HG03175 (cell line): ENCODE measurements at regions not wholly inside any gene's neighbourhood (a gene's known extent, or its start where the extent isn't known, plus 50 kb on each side); places are given as distances from the start of the nearest gene placed in this dataset.
"Not testable (repeated sequence)": the region's sequence is repeated elsewhere in the genome, so short reads cannot be mapped to it uniquely, and the experiment has no call there.

Experiments used
- ATAC-seq: cut with Tn5 transposase; IDR thresholded peaks from one replicate; pipeline ENCODE4 v1.9.1; 2021; ENCODE audit warnings: mild to moderate bottlenecking, moderate library complexity; ENCODE audit not compliant: unreplicated experiment

DNA sequence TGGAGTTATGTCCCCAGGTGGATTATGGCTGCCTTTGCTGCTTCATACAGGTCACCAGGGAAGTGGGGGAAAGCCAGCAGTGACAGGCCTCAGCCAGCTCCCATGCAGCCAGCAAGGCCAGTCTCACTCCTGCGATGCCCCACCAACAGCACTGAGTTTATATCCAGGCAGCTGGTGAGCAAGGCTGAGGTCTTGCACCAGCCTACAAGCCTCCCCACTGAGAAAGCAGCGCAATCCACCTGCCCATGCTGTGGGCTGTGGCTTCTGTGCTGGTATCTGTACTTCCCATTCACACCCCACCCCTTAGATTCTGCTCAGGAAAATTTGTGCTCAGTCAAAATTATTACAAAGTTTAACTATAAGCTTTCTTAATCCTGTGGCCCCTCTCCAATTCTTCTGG lies 153.5 kb downstream of the HHIP start:
- ATAC-seq: no peak

DNA sequence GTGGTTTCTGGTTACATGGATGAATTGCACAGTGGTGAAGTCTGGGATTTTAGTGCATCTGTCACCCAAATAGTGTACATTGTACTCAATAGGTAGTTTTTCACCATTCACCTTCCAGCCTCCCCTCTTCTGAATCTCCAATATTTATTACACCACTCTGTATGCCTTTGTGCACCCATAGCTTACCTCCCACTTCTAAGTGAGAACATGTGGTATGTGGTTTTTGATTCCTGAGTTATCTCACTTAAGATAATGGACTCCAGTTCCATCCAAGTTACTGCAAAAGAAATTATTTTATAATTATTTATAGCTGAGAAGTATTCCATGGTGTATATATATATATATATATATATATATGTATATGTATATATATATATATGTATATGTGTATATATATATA lies 155.8 kb downstream of the HHIP start:
- no peak for ATAC-seq

DNA sequence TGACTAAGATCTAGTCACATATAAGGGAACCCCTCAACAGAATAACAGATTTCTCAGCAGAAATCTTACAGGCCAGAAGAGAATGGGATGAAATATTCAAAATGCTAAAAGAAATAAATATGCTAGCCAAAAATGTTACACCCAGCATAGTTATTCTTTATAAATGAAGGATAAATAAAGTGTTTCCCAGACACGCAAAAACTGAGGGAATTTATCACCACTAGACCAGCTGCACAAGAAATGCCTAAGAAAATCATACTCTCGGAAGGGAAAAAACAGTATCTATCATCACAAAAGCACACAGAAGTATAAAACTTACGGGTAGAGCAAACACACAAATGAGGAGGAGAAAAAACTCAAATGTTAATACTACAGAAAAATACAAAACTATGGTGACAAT lies 162.1 kb downstream of the HHIP start:
- ATAC-seq: no peak

DNA sequence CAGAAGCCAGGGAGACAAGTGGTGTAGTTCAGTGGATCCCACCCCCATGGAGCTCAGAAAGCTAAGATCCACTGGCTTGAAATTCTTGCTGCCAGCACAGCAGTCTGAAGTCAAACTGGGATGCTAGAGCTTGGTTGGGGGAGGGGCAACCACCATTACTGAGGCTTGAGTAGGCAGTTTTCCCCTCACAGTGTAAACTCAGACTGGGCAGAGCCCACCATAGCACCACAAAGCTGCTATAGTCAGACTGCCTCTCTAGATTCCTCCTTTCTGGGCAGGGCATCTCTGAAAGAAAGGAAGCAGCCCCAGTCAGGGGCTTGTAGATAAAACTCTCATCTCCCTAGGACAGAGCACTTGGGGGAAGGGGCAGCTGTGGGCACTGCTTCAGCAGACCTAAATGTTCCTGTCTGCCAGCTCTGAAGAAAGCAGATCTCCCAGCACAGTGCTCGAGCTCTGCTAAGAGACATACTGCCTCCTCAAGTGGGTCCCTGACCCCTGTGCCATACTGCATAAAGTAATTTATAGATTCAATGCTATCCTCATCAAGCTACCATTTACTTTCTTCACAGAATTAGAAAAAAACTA lies 163.2 kb downstream of the HHIP start:
- no peak for ATAC-seq

DNA sequence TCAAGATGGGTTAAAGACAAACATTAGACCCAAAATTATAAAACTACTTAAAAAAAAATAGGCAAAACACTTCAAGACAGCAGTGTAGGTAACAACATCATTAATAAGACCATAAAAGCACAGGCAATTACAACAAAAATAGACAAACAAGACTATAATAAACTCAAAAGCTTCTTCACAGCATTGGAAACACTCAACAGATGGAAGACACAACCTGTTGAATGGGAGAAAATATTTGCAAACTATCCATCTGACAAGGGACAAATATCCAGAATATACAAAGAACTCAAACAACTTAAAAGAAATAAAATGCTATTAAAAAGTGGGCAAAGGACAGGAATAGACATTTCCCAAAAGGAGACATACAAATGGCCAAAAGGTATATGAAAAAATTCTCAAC lies 170.7 kb downstream of the HHIP start:
- ATAC-seq: no peak

DNA sequence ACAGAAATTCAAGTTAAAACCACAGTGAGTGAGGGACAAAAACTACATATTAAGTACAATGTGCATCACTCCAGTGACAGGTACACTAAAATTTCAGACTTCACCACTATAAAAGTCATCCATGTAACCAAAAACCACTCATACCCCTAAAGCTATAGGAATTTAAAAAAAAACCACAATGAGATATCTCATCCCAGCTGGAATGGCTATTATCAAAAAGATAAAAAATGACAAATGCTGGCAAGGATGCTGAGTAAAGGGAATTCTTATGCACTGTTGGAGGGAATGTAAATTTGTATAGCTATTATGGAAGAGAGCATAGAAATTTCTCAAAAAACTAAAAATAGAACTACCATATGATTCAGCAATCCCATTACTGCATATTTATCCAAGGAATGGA lies 171.1 kb downstream of the HHIP start:
- no peak for ATAC-seq

DNA sequence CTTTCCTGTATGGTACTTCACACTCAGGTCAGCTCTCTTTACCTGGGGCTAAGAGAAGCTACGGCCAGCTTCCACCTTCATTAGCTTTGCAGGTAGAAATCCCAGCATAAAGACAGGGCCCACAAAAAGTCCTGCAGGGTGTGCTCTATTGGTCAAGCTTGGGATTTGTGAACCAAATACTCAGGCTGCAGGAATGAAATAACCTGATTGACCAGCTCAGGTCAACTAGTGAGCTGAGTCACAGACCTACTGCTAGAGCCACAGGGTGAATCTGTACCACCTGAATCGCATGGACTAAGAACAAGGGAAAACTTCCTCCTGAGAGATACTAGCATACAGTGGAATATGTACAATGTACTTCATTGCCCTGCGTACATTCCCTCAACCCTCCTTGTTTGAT lies 172.2 kb downstream of the HHIP start:
- no peak for ATAC-seq

DNA sequence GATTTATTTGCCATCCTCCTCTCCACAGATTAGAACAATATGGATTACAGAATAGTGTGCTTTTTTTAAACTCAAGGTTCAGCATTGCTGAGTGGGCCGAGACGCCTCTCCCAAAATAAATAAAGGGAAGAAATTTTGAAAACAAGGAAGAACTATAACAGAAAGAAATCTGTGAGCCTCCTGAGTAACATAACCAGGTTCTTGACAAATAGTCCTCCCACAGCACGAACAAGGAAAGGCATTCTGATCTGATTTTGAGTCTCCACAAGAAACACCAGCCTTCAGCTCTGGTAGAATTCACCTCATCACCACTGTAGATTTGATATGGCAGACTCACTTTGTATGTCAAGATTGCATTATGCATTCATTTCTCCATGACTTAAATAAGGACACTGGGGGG lies 173.6 kb downstream of the HHIP start:
- no peak for ATAC-seq

DNA sequence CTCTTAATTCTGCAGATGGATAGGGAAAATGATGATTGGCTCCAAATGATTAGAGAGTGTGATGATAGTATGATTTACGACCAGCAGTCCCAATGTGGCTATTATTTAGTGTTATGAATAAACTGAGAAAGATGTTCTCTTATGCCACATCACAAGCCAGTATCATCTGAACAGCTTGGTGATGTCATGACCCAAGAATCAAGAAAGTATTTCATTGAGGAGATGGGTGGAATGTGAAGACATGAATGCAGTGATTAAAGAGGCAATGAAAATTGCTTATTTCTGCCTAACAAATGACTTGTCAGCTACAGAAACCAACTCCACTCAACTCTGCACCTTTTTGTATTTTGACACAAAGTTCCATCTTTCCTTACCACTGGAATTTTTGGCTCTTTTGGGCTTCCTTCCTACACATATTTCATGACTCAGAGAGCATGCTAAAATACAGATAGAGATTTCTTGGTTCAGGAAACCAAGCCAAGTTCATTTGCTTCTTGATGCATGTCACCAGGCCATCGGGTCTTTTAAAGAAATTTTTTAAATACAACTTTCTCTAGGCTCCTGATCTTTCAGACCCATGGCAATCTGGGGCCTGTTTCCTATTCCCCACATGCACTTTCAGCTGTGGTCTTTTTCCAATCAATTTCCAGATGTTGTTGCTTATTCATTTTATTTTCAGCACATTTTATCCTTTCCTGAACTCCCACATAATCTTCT lies 174.2 kb downstream of the HHIP start:
- ATAC-seq: no peak

DNA sequence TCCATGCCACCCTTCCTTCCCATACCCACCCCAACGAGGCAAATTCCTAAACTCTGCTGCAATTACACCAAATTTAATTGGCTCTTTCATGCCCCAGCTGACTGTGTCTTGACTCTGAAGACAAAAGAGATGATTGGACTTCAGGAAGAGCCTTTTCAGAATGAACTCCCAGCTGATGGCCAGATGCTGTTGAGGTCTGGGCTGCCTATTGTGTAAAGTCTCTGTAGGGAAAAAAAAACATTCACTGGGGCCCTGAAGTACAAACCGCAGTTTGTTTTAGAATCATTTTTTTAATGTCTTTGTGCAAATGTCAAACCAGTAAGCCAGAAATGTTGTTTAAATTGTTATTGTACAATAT lies 174.8 kb downstream of the HHIP start:
- ATAC-seq: no peak

DNA sequence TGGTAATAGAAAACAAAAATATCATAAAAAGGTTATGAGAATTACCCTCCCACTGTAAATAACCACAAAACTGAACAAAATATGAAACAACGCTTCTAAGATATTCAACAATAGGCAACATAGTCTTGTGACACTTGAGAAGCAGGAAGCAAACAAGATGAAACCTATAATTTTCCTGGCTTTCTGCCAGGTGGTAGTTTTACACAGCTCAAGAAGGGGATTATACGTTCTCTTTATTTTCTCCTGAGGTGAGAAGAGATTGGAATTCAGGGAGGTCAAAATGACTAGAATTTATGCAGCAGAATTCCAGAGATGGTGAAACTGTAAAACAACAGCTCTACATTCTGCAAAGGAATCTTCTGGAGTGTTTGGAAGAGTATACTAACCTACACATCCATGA lies 186.0 kb downstream of the HHIP start:
- ATAC-seq: no peak

DNA sequence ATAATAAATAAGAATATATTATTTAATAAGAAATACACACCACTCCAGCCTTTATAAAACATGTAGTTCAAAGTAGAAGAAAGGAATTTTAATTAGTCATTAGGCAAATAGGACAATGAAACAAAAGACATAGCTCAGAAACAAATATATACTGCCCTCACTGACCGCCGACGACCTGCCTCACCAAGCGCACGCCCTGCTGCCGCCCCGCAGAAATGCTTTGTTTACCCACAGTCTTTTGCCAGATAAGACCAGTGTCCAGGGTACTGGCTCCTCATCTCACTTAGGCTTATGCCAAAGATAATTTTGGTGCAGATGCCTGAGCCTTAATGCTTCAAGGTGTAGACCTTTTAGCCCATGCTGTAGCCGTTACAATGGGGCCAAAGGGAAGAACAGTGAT lies 199.5 kb downstream of the HHIP start:
- ATAC-seq: no peak

DNA sequence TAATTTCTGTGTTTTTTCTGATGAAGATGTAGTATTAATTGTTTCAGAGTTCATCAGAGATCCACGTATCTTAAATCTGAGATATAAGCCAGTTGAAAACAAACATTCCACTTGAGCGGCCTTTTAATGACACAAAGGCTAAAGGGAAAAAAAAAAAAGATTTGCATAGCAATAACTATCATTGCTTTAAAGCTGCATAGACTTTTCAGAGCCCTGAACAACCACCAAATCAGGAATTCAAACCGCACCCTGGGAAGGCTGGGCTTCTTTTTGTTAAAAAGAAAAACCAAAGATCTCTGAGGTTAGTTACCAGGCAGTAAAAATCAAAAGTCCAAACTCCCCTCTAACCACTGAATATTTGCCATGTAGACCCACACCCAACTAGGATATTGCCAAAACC lies 206.0 kb downstream of the HHIP start:
- ATAC-seq: no peak

DNA sequence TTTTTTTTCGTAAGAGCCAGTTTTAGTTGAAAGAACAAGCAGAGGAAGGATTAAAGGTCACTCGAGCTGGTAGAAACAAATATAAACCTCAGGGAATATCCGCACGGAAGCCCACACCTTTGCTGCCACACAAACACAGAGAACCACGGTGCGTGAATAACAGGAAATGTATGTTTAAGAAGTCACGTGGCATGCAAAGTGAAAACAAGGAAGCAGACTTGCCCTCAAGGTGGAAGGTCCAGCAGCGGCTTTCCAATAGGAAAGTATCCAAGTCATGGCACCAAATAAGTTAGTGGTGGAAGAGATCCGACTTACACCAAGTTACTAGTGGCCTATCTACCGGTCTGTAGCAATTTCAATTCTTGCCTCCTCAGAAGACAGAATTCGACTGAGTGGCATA lies 215.5 kb downstream of the HHIP start:
- no peak for ATAC-seq

DNA sequence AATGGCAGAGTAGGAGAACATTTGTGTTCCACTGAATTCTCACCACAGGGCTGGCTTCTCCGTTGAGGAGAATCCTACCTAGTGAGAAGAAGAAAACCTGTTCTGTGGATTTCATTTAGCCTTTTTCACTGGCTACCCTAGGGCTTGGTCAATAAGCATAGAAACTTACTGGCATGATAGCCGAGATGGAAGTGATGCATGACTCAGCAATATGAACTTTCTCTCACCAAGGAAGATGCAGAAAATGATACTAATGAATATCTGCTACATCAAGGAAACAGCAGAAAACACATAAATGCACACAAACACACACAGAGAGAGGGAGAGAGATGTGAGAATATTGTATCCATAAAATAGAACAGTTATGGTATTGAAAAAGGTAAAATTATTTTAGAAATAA lies 216.3 kb downstream of the HHIP start:
- no peak for ATAC-seq

DNA sequence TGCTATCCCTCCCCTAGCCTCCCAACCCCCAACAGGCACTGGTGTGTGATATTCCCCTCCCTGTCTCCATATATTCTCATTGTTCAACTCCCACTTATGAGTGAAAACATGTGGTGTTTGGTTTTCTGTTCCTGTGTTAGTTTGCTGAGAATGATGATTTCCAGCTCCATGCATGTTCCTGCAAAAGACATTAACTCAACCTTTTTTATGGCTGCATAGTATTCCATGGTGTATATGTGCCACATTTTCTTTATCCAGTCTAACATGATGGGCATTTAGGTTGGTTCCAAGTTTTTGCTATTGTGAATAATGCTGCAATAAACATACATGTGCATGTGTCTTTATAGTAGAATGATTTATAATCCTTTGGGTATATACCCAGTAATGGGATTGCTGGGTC lies 218.9 kb downstream of the HHIP start:
- ATAC-seq: not testable (repeated sequence)

DNA sequence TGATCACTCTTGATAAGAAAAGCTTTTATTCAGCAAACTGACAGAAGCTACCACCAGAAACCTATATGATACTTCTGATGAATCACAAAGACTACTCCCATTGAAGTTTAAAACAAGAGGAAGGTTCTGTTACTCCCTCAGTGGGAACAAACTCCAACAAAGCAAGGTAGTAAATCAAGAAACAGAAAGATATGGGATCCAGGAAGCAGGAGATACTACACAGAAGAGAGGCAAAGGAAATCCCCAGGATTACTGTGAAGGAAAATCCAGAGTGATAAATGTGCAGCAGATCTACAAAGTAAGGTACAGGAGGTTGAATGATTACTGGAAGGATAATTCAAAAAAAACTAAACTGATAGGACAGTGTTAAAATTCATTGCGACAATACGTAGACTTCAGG lies 222.4 kb downstream of the HHIP start:
- ATAC-seq: no peak

DNA sequence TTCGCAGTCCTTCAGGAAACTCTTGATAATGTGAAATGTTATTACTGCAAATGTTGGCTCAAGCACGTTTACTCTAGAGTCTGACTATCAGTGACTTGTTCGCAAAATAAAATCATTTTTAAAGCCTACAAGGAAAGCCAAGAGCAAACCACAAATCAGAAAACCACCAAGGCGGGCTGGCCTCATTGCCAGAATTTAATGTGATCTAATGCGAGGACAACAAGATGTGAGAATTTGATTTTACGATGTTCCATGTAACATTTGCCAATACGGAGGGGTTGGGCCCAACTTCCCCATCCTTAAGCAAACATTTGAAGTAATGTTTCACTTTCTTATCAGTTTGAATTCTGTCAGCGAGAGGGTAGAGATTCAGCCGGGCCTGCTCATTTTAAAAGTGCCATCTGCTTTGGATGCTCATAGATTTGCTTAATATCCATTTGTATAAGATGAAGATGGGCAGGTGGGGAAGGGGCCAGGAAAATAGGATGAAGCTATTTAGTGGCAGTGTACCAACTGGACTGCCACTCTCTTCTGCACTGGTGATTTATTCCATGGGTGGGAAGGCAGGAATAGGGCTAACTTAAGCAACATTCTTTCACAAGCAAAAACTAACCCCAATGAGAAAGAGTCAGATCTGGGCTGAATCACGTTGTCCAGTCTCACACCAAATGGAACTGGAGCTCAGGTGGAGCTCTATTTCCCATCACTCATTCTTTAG lies 225.3 kb downstream of the ANAPC10 start:
- ATAC-seq: no peak

DNA sequence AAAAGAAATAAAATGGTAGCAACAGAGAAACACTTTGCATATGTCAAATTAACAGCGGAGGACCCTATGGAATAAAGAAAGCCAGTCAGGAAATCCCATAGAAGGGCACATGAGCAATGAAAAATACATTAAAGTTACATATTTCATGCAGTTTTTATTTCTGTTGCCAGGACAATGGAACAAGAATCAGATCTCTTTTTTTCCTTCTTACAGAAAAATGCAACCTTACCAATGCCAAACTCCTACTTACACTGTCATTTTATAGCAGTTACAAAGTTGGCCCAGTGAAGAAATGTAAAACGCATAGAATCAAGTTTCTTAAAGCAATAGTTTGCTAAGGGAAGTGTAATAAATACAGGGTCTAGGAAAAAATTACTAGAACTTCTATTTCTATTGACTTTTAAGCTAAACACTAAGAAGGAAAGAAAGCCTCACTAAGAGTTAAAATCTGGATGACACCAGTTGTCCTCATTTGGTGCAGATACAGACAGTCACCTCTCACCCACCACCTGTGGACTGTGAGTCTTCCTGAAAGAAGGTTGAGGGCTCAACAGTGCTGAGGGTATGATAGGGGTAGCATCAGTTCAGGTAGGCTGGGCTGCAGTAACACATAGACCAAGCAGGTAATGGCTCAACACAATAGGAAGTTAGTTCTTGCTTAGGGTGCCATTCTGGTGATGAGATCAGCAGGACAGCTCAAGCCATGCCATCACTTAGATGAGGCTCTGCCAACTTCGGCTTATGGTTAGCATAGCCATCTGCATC lies 224.6 kb downstream of the ANAPC10 start:
- ATAC-seq: no peak

DNA sequence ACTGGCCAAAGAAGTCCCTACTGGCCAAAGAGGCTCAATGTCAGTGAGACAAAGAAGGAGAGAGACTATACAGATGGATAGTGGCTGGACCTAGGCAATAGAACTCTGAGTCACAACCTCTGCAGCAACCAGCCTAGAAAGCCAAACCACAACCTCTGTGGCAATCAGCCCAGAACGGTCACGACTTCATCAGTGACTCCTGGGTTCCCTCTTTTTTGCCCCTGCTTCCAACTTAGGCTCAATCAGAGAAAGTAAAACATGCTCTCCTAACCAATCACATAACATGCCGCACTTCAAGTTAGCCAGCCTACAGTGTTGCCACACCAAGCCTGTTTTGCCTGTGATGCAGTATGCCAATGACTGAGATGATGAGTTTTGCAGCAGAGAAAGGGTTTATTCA lies 203.4 kb downstream of the ANAPC10 start:
- ATAC-seq: no peak

DNA sequence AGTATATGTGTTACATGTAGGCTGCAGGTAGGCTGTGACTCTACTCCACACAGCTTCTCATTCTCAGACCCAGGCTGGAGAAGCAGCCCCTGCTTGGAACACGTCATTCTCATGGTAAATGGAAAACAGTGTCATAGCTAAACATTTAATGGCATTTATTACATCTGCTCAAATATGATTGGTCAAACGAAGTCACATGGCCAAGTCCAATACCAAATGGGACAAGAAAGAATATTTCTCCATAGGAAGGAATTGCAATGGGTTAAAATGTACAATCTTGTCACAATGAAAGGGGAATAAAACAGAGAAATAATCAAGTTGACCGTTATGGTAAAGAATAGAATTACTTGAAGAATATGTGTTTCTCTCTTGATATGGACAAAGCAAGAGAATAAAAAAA lies 198.6 kb downstream of the ANAPC10 start:
- ATAC-seq: no peak

DNA sequence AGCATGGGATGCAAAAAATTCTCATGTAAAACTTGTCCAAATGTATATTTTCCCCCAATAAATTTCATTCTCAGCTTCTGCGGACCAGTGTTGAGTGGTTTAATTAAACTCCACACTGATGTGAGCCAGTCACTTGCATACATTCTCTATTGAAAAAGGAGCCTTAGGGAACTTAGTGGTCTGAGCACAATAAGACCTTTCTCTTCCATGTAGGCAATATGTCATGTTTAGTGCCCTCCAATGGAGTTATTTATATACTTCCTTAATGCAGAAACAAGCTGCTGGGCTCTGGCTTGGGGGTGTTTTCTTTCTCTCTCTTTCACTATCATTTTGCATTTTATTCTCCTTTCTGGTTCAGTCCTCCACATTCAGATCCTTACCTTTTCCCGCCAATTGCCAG lies 196.9 kb downstream of the ANAPC10 start:
- no peak for ATAC-seq
